ENCODE measurements at regions not wholly inside any gene's neighbourhood (a gene's known extent, or its start where the extent isn't known, plus 50 kb on each side); places are given as distances from the start of the nearest gene placed in this dataset.
A peak's percentile ranks its signal among the peaks of the same experiment; 100 is the strongest.

GRCh38 chr1:185594786-185595410, 139.3 kb upstream of the HMCN1 start:
- no peak overlapping the region for H3K4me3 ChIP-seq (ENCODE audit: low read length)

GRCh38 chr1:185593271-185593670, 140.9 kb upstream of the HMCN1 start:
- no peak overlapping the region for H3K4me3 ChIP-seq (ENCODE audit: low read length)
- no peak for DNase-seq (ENCODE audit: low read depth, low spot score)

More at GRCh38 chr1:185594786-185595410, 139.3 kb upstream of the HMCN1 start:
- DNase-seq (ENCODE audit: low read depth, low spot score), result no peak

GRCh38 chr1:185585770-185586169, 148.4 kb upstream of the HMCN1 start:
- no peak overlapping the region for H3K4me3 ChIP-seq (ENCODE audit: low read length)
- DNase-seq (ENCODE audit: low read depth, low spot score), result no peak

- DNase-seq (ENCODE audit: low read depth, low spot score), result no peak
- no peak overlapping the region for H3K4me3 ChIP-seq (ENCODE audit: low read length)
Observed at GRCh38 chr1:185581961-185582725, 152.0 kb upstream of the HMCN1 start.

GRCh38 chr1:185581020-185581419, 153.2 kb upstream of the HMCN1 start:
- no peak overlapping the region for H3K4me3 ChIP-seq (ENCODE audit: low read length)
- DNase-seq (ENCODE audit: low read depth, low spot score), result no peak

- no peak for DNase-seq (ENCODE audit: low read depth, low spot score)
- no peak overlapping the region for H3K4me3 ChIP-seq (ENCODE audit: low read length)
Observed at GRCh38 chr1:185578293-185578692, 155.9 kb upstream of the HMCN1 start.

- DNase-seq (ENCODE audit: low read depth, low spot score), result no peak
- H3K4me3 ChIP-seq (ENCODE audit: low read length), result no peak overlapping the region
Observed at GRCh38 chr1:185574139-185574875, 159.9 kb upstream of the HMCN1 start.

- no peak for DNase-seq (ENCODE audit: low read depth, low spot score)
Observed at GRCh38 chr1:185573677-185574076, 160.5 kb upstream of the HMCN1 start.

GRCh38 chr1:185573162-185573561, 161.0 kb upstream of the HMCN1 start:
- DNase-seq (ENCODE audit: low read depth, low spot score), result no peak
- no peak overlapping the region for H3K4me3 ChIP-seq (ENCODE audit: low read length)

More at GRCh38 chr1:185573677-185574076, 160.5 kb upstream of the HMCN1 start:
- no peak overlapping the region for H3K4me3 ChIP-seq (ENCODE audit: low read length)

- no peak overlapping the region for H3K4me3 ChIP-seq (ENCODE audit: low read length)
Observed at GRCh38 chr1:185570962-185571361, 163.2 kb upstream of the HMCN1 start.

GRCh38 chr1:185568155-185569123, 165.8 kb upstream of the HMCN1 start:
- peak; percentile 20 for DNase-seq (ENCODE audit: low read depth, low spot score)
- H3K4me3 ChIP-seq (ENCODE audit: low read length), result no peak overlapping the region

More at GRCh38 chr1:185570962-185571361, 163.2 kb upstream of the HMCN1 start:
- DNase-seq (ENCODE audit: low read depth, low spot score), result no peak

GRCh38 chr1:185567440-185567839, 166.8 kb upstream of the HMCN1 start:
- DNase-seq (ENCODE audit: low read depth, low spot score), result no peak

GRCh38 chr1:185566995-185567394, 167.2 kb upstream of the HMCN1 start:
- peak; percentile 80 for DNase-seq (ENCODE audit: low read depth, low spot score)
- H3K4me3 ChIP-seq (ENCODE audit: low read length), result no peak overlapping the region

More at GRCh38 chr1:185567440-185567839, 166.8 kb upstream of the HMCN1 start:
- H3K4me3 ChIP-seq (ENCODE audit: low read length), result no peak overlapping the region

GRCh38 chr1:185565302-185565701, 168.9 kb upstream of the HMCN1 start:
- H3K4me3 ChIP-seq (ENCODE audit: low read length), result no peak overlapping the region
- no peak for DNase-seq (ENCODE audit: low read depth, low spot score)

- no peak for DNase-seq (ENCODE audit: low read depth, low spot score)
- H3K4me3 ChIP-seq (ENCODE audit: low read length), result no peak overlapping the region
Observed at GRCh38 chr1:185564816-185565215, 169.4 kb upstream of the HMCN1 start.

GRCh38 chr1:185562461-185563359, 171.5 kb upstream of the HMCN1 start:
- no peak overlapping the region for H3K4me3 ChIP-seq (ENCODE audit: low read length)
- no peak for DNase-seq (ENCODE audit: low read depth, low spot score)

GRCh38 chr1:185561629-185562028, 172.6 kb upstream of the HMCN1 start:
- DNase-seq (ENCODE audit: low read depth, low spot score), result peak; percentile 92
- H3K4me3 ChIP-seq (ENCODE audit: low read length), result no peak overlapping the region

- no peak overlapping the region for H3K4me3 ChIP-seq (ENCODE audit: low read length)
- DNase-seq (ENCODE audit: low read depth, low spot score), result no peak
Observed at GRCh38 chr1:185560760-185561159, 173.4 kb upstream of the HMCN1 start.

Measured in Jurkat, Clone E6-1 (cell line).